SKM-1 treated with dmso at 0.1 percent for 144 hours (cell line): ENCODE measurements at regions not wholly inside any gene's neighbourhood (a gene's known extent, or its start where the extent isn't known, plus 50 kb on each side); places are given as distances from the start of the nearest gene placed in this dataset.
"Not testable (repeated sequence)": the region's sequence is repeated elsewhere in the genome, so short reads cannot be mapped to it uniquely, and the experiment has no call there.

Experiments used
- DNase-seq: peaks from one replicate; lab custom pipeline; 2025; ENCODE audit not compliant: unreplicated experiment; lab: John Stamatoyannopoulos, UW

DNA sequence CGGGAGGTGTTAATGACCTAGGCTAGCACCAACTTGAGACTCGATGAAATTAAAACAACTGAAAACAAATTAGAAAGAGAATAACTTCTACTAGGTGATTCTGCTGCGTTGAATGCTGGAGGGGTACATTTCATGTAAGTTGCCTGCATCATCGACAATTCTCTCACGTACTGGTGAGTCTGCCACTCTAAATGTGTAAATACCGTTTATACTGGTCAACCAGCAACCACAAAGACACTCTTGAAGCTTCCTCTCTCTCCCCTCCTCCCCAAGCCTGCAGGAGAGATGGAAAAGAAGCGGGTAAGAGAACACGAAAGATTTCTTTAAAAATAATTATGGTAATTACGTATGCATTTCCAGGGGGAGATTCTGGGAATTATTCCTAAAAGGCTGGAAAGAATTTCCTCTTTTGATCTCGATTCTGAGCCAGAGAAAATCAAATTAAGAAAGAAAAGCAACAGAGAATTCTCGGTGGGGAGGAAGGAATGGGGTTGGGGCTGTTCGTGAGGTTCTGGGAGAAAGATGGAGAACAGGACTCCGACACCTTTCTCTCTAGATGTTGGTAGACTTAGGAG is 68.6 kb upstream of the MRTFB start:
- DNase-seq, result no peak

DNA sequence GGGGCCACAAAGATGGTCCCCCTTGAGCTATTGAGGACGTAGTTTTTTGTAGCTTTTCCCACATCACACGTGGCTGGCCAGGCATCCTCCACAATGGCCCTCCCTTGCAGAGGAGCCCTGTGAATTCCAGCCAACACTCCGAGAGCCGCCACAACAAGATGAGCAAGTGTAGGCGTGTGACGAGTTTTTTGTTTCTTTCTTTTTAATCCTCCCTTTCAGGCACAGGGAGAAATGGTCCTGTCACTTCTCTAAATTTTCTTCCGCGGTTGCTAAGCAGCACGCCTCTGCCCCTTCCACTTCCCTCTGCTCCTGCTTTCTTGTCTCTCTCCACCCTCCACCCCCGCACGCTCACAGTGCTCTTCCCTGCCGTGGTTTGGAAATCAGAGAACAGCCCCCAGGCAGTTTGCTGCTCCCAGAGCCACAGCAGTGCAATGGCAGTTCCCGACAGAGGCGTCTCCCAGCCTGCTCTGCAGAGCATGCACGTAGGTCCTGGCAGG is 68.0 kb upstream of the MRTFB start:
- peak; percentile 76 for DNase-seq

DNA sequence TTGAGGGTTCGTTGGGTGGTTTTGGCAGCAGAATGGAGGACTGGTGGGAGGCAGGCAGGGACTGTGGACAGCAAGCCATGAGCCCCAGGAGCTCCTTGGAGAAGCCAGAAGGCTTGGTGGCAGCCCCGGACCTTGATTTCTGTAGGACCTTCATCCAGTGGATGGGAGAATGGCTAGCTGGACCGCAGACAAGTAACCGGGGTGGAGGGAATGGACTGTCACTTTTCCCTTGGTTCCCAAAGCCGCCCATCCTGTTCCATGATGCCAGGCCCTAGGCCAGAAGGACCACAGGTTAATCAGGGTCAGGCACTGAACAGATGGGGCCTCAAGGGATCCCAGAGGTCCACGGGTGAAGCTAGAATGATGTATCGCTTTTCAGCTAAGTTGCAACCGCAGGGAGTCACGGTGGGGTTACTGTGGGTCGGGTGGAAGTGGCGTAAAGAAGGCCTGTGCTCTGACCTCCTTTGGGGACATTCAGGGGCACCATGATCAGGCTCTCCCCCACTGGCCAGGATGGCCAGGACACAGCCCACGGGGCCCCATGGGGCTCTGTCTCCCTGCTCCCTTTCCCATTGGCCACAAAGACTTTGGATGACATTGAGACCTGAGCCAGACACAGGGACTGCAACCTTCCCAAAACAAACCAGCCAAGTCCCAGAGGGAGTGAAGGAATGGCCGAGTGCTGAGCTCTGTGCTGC is 66.9 kb upstream of the MRTFB start:
- DNase-seq, result no peak

DNA sequence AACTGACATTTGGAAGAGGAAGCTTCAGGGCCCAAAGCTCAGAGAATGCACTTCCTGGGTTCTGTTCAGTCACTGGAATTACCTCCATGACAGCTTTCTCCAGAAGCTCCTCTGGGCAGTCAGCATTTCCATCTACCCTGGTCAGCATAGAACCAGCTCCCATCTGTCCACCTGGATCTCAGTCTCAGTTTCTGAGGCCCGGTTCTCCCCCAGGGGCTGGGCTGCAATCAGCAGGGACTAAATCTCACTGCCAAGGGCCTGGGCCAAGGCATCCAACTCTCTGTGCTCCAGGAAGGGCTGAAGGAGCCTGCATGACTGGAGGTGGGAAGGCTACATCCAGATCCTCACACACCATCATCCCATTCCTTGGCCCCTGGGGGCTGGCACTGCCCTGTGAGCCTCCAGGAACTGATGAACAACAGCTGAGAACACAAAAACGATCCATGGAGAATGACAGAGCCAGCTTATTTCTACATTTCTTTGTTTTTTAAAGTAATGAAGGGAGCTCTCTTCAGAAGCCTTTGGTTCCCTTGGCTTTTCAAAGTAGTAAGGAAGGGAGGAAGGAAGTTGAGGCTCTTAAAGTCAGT is 66.3 kb upstream of the MRTFB start:
- DNase-seq, result no peak

DNA sequence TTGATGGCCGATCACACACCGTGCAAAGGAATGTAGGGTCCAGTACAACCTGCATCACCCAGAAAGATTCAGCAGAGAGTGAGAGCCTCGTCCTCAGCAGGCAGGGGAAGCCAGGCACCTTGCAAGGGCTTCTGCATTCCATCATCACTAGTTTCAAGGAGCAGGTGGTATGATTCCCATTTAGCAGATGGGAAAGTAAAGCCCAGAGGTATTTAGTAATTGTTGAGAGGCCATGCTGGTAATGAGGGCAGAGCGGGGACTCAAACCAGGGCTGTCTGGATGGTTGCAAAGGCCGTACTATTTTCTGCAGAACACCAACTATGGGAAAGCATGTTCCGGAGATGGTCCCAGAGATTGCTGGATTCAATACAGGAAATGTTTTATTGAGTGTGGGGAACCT is 65.8 kb upstream of the MRTFB start:
- DNase-seq, result no peak

DNA sequence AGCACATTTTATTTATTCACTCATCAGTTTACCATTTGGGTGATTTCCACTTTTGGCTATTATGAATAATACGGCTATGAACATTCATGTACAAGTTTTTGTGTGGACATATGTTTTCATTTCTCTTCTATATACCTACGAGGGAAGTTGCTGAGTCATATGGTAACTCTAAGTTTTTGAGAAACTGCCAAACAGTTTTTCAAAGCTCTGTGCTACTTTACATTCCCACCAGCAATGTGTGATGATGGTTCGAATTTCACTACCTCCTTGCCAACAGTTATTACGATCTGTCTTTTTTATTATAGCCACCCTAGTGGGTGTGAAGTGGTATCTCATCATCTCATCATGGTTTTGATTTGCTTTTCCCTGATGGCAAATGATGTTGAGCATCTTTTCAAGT is 63.7 kb upstream of the MRTFB start:
- DNase-seq, result no peak

DNA sequence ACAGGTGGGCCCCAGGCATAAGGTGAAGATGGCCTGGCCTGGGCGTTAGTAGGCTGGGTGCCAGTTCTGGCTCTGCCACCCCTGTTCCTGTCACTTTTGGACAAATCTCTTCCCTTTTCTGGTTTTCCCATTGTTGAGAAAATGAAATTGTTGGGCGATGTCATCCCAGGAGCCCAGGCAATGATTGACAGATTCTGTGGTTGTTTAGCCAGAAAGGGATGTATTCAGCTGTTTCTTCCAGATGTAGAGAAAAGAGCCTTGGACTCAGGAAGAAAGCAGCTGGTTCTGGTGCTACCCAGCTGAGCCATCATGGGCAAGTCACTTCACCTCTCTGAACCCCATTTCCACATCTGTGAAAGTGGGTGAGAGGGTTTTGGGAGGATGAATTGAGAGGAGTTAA is 60.1 kb upstream of the MRTFB start:
- no peak for DNase-seq

DNA sequence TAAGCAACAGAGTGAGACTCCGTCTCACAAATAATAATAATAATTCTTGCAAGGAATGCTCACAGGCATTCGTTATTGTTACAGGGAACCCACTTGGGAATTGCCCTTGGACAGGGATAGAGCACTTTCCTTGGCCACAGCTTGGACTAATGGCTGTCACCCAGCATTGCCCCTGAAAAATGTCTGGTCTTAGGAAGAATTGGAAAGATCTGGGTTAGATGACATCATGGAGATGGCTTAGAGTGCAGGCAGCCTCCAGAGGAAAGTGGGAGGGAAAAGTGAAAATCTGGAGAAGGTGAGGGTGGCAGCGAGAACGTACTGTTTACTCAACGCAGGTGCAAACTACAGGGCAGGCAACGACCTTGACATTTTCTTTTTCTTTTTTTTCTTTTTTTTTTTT is 59.3 kb upstream of the MRTFB start:
- no peak for DNase-seq

DNA sequence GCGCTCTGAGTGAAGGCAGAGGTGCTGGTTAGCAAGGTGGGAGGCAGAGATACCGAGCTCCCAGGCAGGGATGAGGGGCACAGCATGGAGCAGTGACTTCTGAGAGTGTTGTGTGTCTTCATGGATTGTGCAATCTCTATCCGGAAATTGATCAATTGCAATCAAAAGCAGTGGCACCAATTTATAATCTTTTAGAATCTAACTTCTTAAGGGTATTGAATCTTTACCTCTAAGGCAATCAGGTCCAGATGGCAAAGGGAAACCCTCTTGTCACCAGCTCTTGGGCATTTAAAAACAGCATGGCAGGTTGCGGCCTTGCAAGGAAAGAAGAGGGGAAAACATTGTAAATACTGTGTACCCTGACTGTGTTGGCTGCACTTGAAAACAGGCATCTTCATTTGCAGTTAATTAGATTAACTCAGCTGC is 58.0 kb upstream of the MRTFB start:
- DNase-seq, result no peak

DNA sequence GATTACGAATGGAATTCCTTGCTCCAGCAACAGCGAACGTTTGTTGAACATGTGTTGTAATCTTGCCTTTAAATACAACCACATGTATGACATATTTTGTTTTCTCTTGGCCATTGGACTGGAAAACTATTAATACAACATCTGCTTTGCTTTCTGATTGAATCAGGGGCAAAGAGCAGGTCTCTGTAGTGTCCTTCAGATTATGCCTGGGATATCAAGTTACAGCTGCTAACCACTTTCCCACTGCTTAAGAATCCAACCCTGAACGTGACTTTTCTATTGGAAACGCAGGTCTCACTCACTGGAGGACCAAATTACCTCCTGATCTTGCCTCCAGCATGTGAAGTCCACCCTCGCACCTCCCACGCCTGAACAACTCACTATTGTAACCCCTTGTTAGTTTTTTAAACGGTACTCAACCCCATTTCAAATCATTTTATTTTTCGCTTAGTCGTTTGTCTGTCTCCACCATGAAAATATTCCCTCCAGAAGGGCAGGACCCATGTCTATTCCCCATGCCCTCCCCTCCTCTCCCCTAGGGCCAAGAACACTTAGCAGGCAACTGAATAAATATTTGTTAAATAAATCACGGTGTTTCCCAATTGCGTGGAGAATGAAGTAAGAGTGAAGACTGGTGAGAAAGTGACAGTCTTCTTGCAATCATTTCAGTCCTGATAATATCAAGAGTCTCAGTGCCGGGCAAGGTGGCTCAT is 57.4 kb upstream of the MRTFB start:
- no peak for DNase-seq

DNA sequence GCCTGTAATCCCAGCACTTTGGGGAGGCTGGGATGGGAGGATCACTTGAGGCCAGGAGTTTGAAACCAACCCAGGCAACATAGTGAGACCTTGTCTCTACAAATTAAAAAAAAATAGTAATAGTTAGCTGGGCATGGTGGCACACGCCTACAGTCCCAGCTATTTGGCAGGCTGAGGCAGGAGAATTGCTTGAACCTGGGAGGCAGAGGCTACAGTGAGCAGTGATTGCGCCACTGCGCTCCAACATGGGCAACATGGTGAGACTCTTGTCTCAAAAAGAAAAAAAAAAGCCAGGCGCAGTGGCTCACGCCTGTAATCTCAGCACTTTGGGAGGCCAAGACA is 56.9 kb upstream of the MRTFB start:
- no peak for DNase-seq

DNA sequence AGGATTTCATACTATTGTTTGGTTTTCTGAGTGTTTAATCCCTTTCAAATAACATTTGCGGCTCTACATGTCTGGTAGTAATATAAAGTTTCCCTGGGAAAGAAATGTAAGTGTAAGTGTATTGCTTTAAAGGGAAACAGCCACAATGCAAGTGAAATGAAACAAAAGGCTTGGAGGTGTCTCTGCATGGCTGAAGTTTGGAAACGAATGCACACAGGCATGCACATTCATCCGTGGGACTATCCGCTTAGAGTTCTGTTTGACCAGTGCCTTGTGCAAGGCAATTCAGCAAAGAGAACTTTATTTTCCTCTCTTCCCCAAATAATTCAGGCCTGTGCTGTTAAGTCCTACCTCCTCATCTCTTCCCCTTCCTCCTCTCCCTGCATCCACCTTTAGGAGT is 56.1 kb upstream of the MRTFB start:
- no peak for DNase-seq

DNA sequence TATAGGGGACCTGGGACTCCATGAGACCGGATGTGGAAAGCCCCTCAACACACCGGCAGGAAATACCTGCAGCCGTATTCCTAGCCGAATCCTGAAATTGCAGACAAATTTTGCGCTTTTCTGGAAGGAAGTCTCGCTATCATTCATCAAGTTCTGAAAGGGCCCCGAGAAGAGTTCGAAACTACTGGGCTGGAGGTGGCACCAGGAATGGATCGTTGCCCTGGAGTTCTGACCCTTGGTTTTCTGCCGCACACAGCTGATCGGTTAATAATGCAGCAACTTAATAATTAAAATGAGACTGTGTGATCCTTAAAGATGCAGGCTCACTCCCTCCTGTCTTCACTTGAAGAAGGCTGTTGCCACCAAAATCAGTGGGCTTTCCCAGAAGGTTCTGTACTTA is 55.7 kb upstream of the MRTFB start:
- no peak for DNase-seq

DNA sequence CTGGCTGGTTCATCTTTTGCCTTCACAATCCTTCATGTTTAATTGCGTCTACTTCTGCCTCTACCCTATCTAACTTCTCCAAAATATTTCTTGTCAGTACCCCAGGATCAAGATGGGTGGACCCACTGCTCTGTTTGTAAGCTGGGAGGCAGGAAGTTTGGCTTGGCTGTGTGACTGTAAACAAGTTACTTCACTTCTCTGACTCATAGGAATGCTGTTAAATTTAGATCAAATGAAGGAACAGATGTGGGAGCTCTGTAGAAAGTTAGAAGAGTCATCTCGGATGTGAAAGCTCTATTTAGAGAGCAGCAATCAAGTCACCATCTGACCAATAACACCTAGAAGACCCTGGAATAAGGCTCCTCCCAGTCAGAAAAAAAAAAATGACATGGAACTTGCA is 55.2 kb upstream of the MRTFB start:
- no peak for DNase-seq

DNA sequence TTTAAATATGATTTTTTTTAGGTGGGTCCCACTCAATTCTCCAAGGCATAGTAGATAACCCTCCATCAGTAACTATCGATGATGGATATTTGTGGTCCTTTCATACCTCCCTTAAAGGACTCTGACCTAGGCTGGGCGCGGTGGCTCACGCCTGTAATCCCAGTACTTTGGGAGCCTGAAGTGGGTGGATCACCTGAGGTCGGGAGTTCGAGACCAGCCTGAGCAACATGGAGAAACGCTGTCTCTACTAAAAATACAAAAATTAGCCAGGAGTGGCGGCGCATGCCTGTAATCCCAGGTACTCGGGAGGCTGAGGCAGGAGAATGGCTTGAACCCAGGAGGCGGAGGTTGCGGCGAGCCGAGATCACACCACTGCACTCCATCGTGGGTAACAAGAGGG is 54.8 kb upstream of the MRTFB start:
- not testable (repeated sequence) for DNase-seq

DNA sequence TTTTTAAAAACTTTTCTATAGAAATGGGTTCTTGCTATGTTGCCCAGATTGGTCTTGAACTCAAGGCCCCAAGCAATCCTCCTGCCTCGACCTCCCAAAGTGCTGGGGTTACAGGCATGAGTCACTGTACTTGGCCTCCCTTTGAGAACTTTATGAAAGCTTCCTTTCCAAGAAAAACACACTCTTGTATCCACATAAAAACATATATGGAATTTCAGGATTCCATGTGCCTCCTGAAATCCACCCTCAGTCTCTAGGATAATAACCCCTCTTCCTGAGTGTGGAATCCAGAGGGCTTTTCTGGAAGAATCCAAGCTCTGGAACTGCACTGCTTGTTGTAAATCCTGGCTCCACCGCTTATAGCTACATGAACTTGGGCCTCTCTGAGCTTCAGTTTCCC is 53.2 kb upstream of the MRTFB start:
- no peak for DNase-seq

DNA sequence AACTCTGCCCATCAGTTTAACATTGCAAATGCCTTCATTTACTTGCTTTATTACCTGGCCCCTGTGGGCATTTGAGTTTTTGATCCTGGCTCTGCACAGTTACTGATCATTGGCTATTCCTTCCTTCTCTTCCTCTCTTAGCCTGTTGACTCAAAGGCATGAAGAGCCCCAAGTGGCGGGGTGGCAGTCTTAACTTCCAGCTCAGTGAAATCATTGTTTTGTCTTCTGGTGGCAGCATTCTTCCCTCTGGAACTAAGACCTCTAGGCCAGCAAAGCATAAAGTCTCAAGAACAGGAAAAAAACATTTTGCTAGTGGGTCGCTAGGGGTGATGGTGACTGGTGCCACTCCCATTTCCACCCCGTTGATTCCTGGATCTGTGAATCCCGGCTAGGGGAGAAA is 52.3 kb upstream of the MRTFB start:
- DNase-seq, result no peak

DNA sequence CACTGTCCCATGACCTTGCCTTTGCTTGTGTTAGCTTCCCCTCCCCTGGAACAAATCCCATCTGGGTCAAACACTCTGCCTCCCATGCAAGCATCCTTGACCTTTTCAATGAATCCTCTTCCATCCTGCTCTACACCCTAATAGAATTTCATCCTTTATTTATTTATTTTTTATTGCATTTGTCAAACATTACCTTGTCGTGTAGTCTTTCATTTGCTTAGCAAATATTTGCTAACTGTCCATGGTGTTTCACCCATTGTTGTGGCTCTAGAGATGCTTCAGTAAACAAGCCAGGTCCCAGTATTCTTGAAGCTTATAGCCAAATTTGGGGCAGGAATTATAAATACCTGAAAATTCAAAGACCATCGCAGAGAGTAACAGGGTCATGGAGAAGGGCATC is 51.0 kb upstream of the MRTFB start:
- DNase-seq, result no peak
